ENCODE measurements at regions not wholly inside any gene's neighbourhood (a gene's known extent, or its start where the extent isn't known, plus 50 kb on each side); places are given as distances from the start of the nearest gene placed in this dataset.

DNA sequence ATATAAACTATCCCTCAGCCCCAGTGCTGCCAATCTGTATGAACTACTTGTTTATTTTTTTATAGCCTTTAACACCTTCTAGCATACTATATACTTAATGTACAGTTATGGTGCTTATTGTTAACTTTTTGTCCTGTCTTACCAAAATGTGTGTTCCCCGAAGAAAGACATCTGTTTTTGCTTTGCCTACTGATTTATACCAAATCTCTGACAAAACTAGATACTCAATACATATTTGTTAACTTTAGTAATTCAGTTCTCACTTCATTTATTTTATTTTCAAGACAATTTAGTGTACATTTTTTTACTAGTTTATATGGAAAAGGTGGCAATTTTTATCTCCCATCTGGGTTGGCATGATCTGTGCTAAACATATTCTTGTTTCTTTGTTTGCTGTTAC is 824.3 kb upstream of the ATXN8OS start:
- H2BK5ac ChIP-seq (ENCODE audit: low read depth, low read length), result no peak overlapping the region
- TF ChIP-seq BCL11A (IDR thresholded peaks at IDR 0.05; ENCODE audit: low read depth in 2 of 2, low read length in 2 of 2) (no peak), POLR2A (IDR thresholded peaks at IDR 0.05; ENCODE audit: control extremely low read depth in 1 of 2, low read depth in 2 of 2, low read length in 2 of 2) (no peak), PHF8 (conservative IDR thresholded peaks at IDR 0.05; ENCODE audit: low read depth, low read length) (no peak), SP2 (IDR thresholded peaks at IDR 0.05; ENCODE audit: low read length) (no peak), E2F6 (IDR thresholded peaks at IDR 0.05) (no peak)
- no peak overlapping the region for H4K8ac ChIP-seq (ENCODE audit: extremely low read depth, insufficient read depth, low read length)
- no peak for FAIRE-seq
- no peaks in the 10 kb centered on the region for H4K20me1 ChIP-seq (replicated peaks in 1 of 2; ENCODE audit: control insufficient read depth in 1 of 2, insufficient read depth in 2 of 2, low read length in 2 of 2)
- no peak overlapping the region for H2BK120ac ChIP-seq (replicated peaks; ENCODE audit: low read depth, low read length)
- H3K79me1 ChIP-seq (ENCODE audit: low read depth, low read length), result no peaks in the 10 kb centered on the region
- no peaks in the 10 kb centered on the region for H3K27me3 ChIP-seq (replicated peaks in 1 of 4; ENCODE audit: control insufficient read depth in 3 of 4, extremely low read depth in 1 of 4, insufficient read depth in 3 of 4, low read length in 3 of 4)
- H3K9me3 ChIP-seq (ENCODE audit: insufficient read depth in 2 of 2, low read depth in 1 of 2, low read length in 1 of 2), result peaks cover 0 to 3% of the 10 kb centered on the region in 2 experiments; a peak in 1 of 4 replicates
- no peak overlapping the region for H3K14ac ChIP-seq (ENCODE audit: insufficient read length)
- no peak overlapping the region for H2AK5ac ChIP-seq (ENCODE audit: low read depth, low read length)
- H2BK15ac ChIP-seq (ENCODE audit: low read length), result no peak overlapping the region
- H3K18ac ChIP-seq (ENCODE audit: extremely low read depth, low read length), result no peak overlapping the region
- no peak overlapping the region for H3K4ac ChIP-seq (replicated peaks; ENCODE audit: insufficient read length, low read depth, low read length)
- no peaks in the 10 kb centered on the region for H3K4me1 ChIP-seq (replicated peaks in 1 of 4; ENCODE audit: control insufficient read depth in 3 of 4, insufficient read depth in 4 of 4, low read length in 3 of 4)
- no peak overlapping the region for H2AFZ ChIP-seq (ENCODE audit: low read length)
- ChIA-PET POLR2A (ENCODE audit: partially characterized antibody) (no interaction called here), CTCF (ENCODE audit: partially characterized antibody) (no interaction called here)
- no peak overlapping the region for H3K56ac ChIP-seq (replicated peaks; ENCODE audit: insufficient read length, low read depth, low read length)
- no peak overlapping the region for H4K5ac ChIP-seq (ENCODE audit: insufficient read length, low read depth, low read length)
- H3K4me2 ChIP-seq (ENCODE audit: insufficient read depth in 1 of 2, low read depth in 2 of 2, low read length in 2 of 2), result no peak overlapping the region
- H2BK12ac ChIP-seq (ENCODE audit: low read depth, low read length), result no peak overlapping the region
- H2BK20ac ChIP-seq (ENCODE audit: low read length), result no peak overlapping the region
- no peak overlapping the region for H3K23ac ChIP-seq (ENCODE audit: insufficient read length)
- no peaks in the 10 kb centered on the region for H3K23me2 ChIP-seq (ENCODE audit: low read depth, low read length)
- no peaks in the 10 kb centered on the region for H3K79me2 ChIP-seq (ENCODE audit: control insufficient read depth in 1 of 2, insufficient read depth in 2 of 2, low read length in 2 of 2)
- H3K4me3 ChIP-seq (ENCODE audit: extremely low read depth in 1 of 4, insufficient read depth in 2 of 4, low read depth in 3 of 4, low read length in 4 of 4), result no peak overlapping the region
- no peak for DNase-seq (ENCODE audit: low read depth in 1 of 2, low spot score in 2 of 2)
- WGBS, 2 experiments (ENCODE audit: extremely low coverage in 1 of 2, insufficient coverage in 1 of 2, insufficient read length in 1 of 2, insufficient replicate concordance in 2 of 2, low coverage in 1 of 2, low lambda C conversion rate in 2 of 2, missing lambda C conversion rate in 1 of 2), result 88% methylated on average over 1 of the region's 1 CpG; no CpG with 5 or more reads in 1 of the 2 experiments
- H3K9ac ChIP-seq (replicated peaks in 1 of 4; ENCODE audit: extremely low read depth in 1 of 4, low read depth in 3 of 4, low read length in 3 of 4), result no peak overlapping the region
- H3K27ac ChIP-seq (ENCODE audit: low read depth, low read length), result no peak overlapping the region
- no peaks in the 10 kb centered on the region for H3K36me3 ChIP-seq (ENCODE audit: control insufficient read depth in 2 of 4, insufficient read depth in 4 of 4, low read length in 3 of 4)
- no peak overlapping the region for H4K91ac ChIP-seq (replicated peaks; ENCODE audit: insufficient read length, low read length)

All from H1 (cell line).